Mesodermal cell (in vitro differentiated cells): ENCODE measurements at regions not wholly inside any gene's neighbourhood (a gene's known extent, or its start where the extent isn't known, plus 50 kb on each side); places are given as distances from the start of the nearest gene placed in this dataset.

Experiments used
- H3K27ac ChIP-seq: 2 replicates; pipeline ENCODE4 v1.7.0; 2013; ENCODE audit warnings: mild to moderate bottlenecking, low read depth, low read length, moderate library complexity; ENCODE audit not compliant: severe bottlenecking
- H3K36me3 ChIP-seq: 2 replicates; pipeline ENCODE4 v1.7.1; 2013; ENCODE audit warnings: mild to moderate bottlenecking, low read length, moderate library complexity; ENCODE audit not compliant: control insufficient read depth, insufficient read depth
- H3K4me1 ChIP-seq: one replicate; pipeline ENCODE4 v1.7.1; 2013; ENCODE audit warnings: mild to moderate bottlenecking, low read length; ENCODE audit not compliant: insufficient read depth, control insufficient read depth, poor library complexity, severe bottlenecking
- H3K4me3 ChIP-seq: 2 replicates; pipeline ENCODE4 v1.7.0; 2013; ENCODE audit warnings: low read length, control low read depth, mild to moderate bottlenecking; ENCODE audit not compliant: insufficient read depth, poor library complexity, severe bottlenecking; ENCODE audit errors: extremely low read depth
- H3K9me3 ChIP-seq: 2 replicates; pipeline ENCODE4 v1.7.1; 2013; ENCODE audit warnings: mild to moderate bottlenecking, low read length, moderate library complexity; ENCODE audit not compliant: control insufficient read depth
- WGBS, 2 experiments: methylation state at CpG; one replicate each; pipeline ENCODE4 v1.1.5; 2013; ENCODE audit warnings: missing lambda C conversion rate in 2 of 2; ENCODE audit not compliant: insufficient coverage in 2 of 2; 5-methylcytosine and 5-hydroxymethylcytosine counted together

GRCh38 chr2:19749507-19749836, 152.3 kb downstream of the TTC32 start:
- Histone ChIP-seq H3K4me3 (no peak overlapping the region), H3K27ac (no peak overlapping the region), H3K4me1 (no peaks in the 10 kb centered on the region), H3K9me3 (no peaks in the 10 kb centered on the region), H3K36me3 (no peaks in the 10 kb centered on the region)
- 90 to 94% methylated on average over 3 of the region's 3 CpGs for WGBS, 2 experiments

DNA sequence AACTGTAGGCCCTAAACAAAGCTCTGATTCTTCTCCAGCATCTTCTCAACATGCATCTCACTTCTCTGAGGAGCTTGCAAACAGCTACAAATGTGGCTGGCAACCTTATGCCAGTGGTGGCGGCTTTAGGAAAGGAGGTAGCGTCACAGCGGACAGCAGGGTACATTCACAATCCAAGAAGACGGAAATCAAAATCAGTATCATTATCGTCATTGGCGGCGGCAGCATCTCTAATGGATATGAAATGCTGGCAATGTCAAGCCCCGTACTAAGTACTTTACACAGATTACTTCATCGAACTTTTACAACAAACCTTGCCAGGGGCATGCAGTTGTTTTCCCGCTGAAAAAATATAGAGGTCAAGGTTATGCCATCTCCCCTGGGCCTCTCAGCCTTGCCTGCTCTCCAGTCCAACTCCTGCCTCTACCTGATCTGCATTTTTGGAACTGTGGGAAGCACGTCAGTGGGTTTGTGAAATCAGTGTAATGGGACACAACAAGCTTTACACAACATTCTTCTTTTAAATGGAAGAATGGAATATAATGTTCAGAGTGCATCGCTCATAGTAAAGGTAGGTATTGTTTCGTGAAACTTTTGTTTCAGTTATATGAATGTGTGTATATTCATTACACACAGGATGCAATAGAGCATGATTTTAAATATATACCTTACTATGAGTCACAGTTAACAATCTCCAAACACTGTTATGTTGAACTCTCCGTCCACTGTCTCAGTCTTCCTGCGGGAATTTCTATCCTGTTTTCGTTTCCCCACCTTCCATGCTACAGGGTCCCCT, 152.9 kb downstream of the TTC32 start:
- no peaks in the 10 kb centered on the region for H3K9me3 ChIP-seq
- no peak overlapping the region for H3K27ac ChIP-seq
- no peaks in the 10 kb centered on the region for H3K4me1 ChIP-seq
- WGBS, 2 experiments: 87 to 90% methylated on average over 12 to 13 of the region's 16 CpGs
- no peak overlapping the region for H3K4me3 ChIP-seq
- no peaks in the 10 kb centered on the region for H3K36me3 ChIP-seq

DNA sequence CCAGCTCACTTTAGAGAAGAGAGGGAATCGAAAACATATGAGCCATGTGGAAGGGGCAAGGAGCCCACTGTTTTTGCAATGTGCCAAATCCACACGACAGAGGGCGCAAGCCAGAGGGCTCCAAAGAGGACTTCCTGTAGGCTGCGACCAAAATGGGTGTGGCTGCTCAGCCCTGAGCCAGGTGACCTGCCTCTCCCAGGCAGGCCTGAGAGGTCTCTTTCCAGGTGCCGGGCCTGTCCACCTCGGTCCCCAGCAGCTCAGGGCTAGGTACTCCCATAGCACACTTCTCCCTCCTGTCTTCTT, 153.8 kb downstream of the TTC32 start:
- Histone ChIP-seq H3K36me3 (no peaks in the 10 kb centered on the region), H3K27ac (no peak overlapping the region)
- WGBS, 2 experiments: 88 to 90% methylated on average over 4 to 6 of the region's 6 CpGs

GRCh38 chr2:19747310-19748072, 154.3 kb downstream of the TTC32 start:
- 83 to 88% methylated on average over 8 to 10 of the region's 10 CpGs for WGBS, 2 experiments
- Histone ChIP-seq H3K9me3 (no peaks in the 10 kb centered on the region), H3K4me3 (no peak overlapping the region)

More for the DNA sequence above, 153.8 kb downstream of the TTC32 start:
- Histone ChIP-seq H3K4me3 (no peak overlapping the region), H3K4me1 (no peaks in the 10 kb centered on the region), H3K9me3 (no peaks in the 10 kb centered on the region)

GRCh38 chr2:19746611-19747309, 155.0 kb downstream of the TTC32 start:
- Histone ChIP-seq H3K36me3 (no peaks in the 10 kb centered on the region), H3K27ac (no peak overlapping the region), H3K4me3 (no peak overlapping the region), H3K4me1 (no peaks in the 10 kb centered on the region), H3K9me3 (no peaks in the 10 kb centered on the region)
- 63 to 78% methylated on average over 11 to 12 of the region's 13 CpGs for WGBS, 2 experiments

More at GRCh38 chr2:19747310-19748072, 154.3 kb downstream of the TTC32 start:
- H3K4me1 ChIP-seq: no peaks in the 10 kb centered on the region
- H3K27ac ChIP-seq: no peak overlapping the region
- no peaks in the 10 kb centered on the region for H3K36me3 ChIP-seq

DNA sequence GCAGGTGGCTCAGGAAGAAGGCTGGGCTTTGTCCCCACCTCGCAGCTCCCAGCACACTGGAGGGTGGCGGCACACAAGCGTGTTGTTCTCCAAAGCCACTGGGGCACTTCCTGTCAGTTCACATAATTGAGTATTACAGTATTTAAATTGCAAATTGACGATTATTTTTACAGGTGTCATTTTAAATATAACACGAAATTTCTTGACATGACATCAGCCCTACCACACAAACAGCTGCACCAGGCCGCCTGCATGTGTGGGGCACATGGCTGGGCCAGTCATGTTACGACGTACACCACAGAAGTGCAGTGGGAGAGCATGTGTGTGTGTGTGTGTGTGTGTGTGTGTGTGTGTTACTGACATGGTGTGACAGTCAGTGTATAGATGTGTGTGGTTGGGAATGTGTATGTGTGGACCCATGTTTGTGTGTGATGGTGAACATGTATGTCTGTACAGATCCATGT, 155.6 kb downstream of the TTC32 start:
- 92 to 94% methylated on average over 5 to 6 of the region's 8 CpGs for WGBS, 2 experiments
- H3K9me3 ChIP-seq: no peaks in the 10 kb centered on the region
- no peaks in the 10 kb centered on the region for H3K4me1 ChIP-seq

GRCh38 chr2:19745318-19746136, 156.3 kb downstream of the TTC32 start:
- WGBS, 2 experiments: 87 to 93% methylated on average over 13 to 17 of the region's 17 CpGs
- H3K4me1 ChIP-seq: no peaks in the 10 kb centered on the region
- no peak overlapping the region for H3K27ac ChIP-seq
- no peaks in the 10 kb centered on the region for H3K9me3 ChIP-seq
- H3K36me3 ChIP-seq: no peaks in the 10 kb centered on the region
- no peak overlapping the region for H3K4me3 ChIP-seq

More for the DNA sequence above, 155.6 kb downstream of the TTC32 start:
- Histone ChIP-seq H3K4me3 (no peak overlapping the region), H3K36me3 (no peaks in the 10 kb centered on the region), H3K27ac (no peak overlapping the region)

- no peaks in the 10 kb centered on the region for H3K9me3 ChIP-seq
- H3K4me3 ChIP-seq: no peak overlapping the region
- no peak overlapping the region for H3K27ac ChIP-seq
- 92 to 97% methylated on average over 7 to 8 of the region's 8 CpGs for WGBS, 2 experiments
- no peaks in the 10 kb centered on the region for H3K36me3 ChIP-seq
- no peaks in the 10 kb centered on the region for H3K4me1 ChIP-seq
Observed at GRCh38 chr2:19744456-19745199, 157.2 kb downstream of the TTC32 start.

- WGBS, 2 experiments: 89 to 94% methylated on average over 4 to 5 of the region's 5 CpGs
- no peaks in the 10 kb centered on the region for H3K36me3 ChIP-seq
- H3K4me3 ChIP-seq: no peak overlapping the region
Observed at GRCh38 chr2:19743641-19744040, 158.1 kb downstream of the TTC32 start.

More at GRCh38 chr2:19743641-19744040, 158.1 kb downstream of the TTC32 start:
- Histone ChIP-seq H3K4me1 (no peaks in the 10 kb centered on the region), H3K9me3 (no peaks in the 10 kb centered on the region), H3K27ac (no peak overlapping the region)
